Gastroesophageal sphincter (tissue), 3 donors: ENCODE measurements at regions not wholly inside any gene's neighbourhood (a gene's known extent, or its start where the extent isn't known, plus 50 kb on each side); places are given as distances from the start of the nearest gene placed in this dataset.

Source experiments
- EP300 ChIP-seq: sonication (generic); formaldehyde crosslinking; IDR thresholded peaks from one replicate; pipeline ENCODE4 v1.6.1; 2017; ENCODE audit warnings: antibody characterized with exemption, mild to moderate bottlenecking
- POLR2A ChIP-seq, 2 donors: fragments of 450-650 bp; IDR thresholded peaks; one replicate each; pipeline ENCODE4 v1.6.1; 2017; ENCODE audit warnings: antibody characterized with exemption in 2 of 2, mild to moderate bottlenecking in 2 of 2, moderate library complexity in 1 of 2
- POLR2AphosphoS5 ChIP-seq: sonication (generic); formaldehyde crosslinking; IDR thresholded peaks from one replicate; pipeline ENCODE4 v1.6.1; 2017; ENCODE audit warnings: antibody characterized with exemption
- TF ChIP-seq, protein P1 (sequence below), 4 experiments: fragments of 200-600 bp in 2 of 4; fragments of 450-650 bp in 2 of 4; sonication (generic) in 1 of 4; IDR thresholded peaks; one replicate each; pipeline ENCODE4 v1.5.1; 2017 to 2019; ENCODE audit warnings: antibody characterized with exemption in 4 of 4, mild to moderate bottlenecking in 2 of 4, moderate library complexity in 2 of 4

DNA sequence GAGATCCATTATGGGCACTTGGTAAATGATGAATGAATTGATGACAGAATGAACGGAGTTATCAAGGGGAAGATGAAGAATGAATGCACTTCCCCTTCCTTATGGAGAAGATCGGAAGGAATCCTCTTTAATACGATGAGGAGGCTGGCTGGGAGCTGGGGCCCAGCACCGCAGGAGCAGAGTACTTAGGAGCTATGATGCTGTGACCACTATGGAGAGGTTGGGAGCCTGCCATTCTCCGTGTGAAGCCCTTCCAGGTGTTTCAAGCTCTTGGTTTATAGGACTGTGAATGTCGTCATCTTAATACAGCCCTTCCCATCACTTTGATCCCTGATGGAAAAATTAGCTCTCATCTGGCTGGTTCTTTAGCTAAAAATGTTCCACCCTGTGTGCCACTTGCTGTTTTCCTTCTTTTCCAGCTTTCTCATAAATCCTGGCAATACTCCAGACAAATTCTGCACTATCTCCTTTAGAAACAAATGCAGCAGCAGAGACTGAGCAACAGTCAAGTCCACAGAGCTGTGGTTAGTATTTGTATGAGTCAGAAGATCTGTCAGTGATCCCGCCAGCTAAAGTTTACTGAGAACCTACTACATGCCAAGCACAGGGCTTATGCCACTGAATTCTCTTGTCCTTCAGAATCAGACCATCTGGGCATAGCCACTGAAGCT is 263.1 kb upstream of the CRY1 start:
- TF ChIP-seq, protein P1, sequence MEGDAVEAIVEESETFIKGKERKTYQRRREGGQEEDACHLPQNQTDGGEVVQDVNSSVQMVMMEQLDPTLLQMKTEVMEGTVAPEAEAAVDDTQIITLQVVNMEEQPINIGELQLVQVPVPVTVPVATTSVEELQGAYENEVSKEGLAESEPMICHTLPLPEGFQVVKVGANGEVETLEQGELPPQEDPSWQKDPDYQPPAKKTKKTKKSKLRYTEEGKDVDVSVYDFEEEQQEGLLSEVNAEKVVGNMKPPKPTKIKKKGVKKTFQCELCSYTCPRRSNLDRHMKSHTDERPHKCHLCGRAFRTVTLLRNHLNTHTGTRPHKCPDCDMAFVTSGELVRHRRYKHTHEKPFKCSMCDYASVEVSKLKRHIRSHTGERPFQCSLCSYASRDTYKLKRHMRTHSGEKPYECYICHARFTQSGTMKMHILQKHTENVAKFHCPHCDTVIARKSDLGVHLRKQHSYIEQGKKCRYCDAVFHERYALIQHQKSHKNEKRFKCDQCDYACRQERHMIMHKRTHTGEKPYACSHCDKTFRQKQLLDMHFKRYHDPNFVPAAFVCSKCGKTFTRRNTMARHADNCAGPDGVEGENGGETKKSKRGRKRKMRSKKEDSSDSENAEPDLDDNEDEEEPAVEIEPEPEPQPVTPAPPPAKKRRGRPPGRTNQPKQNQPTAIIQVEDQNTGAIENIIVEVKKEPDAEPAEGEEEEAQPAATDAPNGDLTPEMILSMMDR (IDR thresholded peaks at IDR 0.05): no peak
- TF ChIP-seq POLR2A (IDR thresholded peaks at IDR 0.05) (no peak), EP300 (no peak), POLR2AphosphoS5 (no peak)
